ENCODE measurements at regions not wholly inside any gene's neighbourhood (a gene's known extent, or its start where the extent isn't known, plus 50 kb on each side); places are given as distances from the start of the nearest gene placed in this dataset.

- no peak overlapping the region for H3K9ac ChIP-seq (ENCODE audit: low read depth, low read length)
- no peaks in the 10 kb centered on the region for H3K36me3 ChIP-seq (ENCODE audit: insufficient read depth, low read length)
- H3K4me1 ChIP-seq (ENCODE audit: insufficient read depth, low read length): no peaks in the 10 kb centered on the region
- no peak overlapping the region for H3K4me3 ChIP-seq (ENCODE audit: low read length)
- no peaks in the 10 kb centered on the region for H3K9me3 ChIP-seq (ENCODE audit: insufficient read depth, low read depth, low read length)
- no peaks in the 10 kb centered on the region for H3K27me3 ChIP-seq (ENCODE audit: insufficient read depth, low read length)
- no peak overlapping the region for H3K27ac ChIP-seq (ENCODE audit: low read depth, low read length)
Observed at GRCh38 chr16:79971237-79971572, 370.7 kb upstream of the MAF start.

DNA sequence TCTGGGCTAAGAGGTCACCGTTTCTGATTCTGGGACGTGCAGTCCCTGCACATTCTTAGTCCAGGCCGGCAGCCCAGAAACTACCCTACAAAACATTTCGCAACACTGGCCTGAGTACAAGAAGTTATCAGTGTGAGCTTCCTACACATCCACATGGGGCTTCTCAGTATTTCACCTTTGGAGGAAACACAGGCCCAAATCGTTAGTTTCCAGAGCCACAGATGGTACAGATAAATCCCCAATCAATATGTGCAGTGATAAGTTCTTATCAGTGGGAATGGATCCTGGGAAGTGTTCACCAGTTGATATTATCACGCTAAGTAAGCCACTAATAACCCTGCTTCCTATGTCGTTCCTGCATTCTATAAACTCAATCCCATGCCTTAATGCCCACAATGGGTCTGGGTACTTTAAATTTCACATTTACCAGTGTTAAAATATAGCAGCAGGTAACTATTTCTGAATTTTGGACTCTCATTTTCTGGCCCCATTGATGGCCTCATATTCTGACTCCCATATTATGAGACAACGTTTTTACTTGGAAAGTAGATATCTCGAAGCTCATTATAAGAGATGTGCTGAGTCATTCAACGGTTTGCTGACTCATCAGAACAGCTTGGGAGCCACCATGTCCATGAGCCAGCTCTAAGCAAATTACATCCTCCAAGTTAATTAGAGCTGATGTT lies 370.2 kb upstream of the MAF start:
- Histone ChIP-seq H3K9ac (ENCODE audit: low read depth, low read length) (no peak overlapping the region), H3K36me3 (ENCODE audit: insufficient read depth, low read length) (no peaks in the 10 kb centered on the region), H3K4me3 (ENCODE audit: low read length) (no peak overlapping the region), H3K4me1 (ENCODE audit: insufficient read depth, low read length) (no peaks in the 10 kb centered on the region), H3K9me3 (ENCODE audit: insufficient read depth, low read depth, low read length) (no peaks in the 10 kb centered on the region), H3K27me3 (ENCODE audit: insufficient read depth, low read length) (no peaks in the 10 kb centered on the region), H3K27ac (ENCODE audit: low read depth, low read length) (no peak overlapping the region)
- WGBS: 95% methylated on average over 10 of the region's 10 CpGs

DNA sequence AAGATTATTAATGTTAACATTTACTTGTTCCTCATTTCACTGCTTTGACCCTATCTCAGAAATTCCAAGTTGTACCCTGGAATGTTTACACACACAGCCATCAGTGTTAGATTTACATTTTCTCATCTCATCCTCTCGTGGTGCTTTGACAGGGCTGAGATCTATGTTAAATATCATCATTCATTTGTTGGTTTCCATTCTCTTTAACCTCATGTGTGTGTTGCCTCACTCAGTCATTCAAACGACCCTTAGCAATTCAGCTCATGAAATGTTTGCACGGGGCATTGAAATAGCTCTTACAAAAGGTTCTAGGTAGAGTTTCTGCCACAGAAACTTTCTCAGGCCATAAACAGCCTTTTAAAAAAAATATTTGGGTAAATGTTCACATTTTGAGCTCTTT lies 369.6 kb upstream of the MAF start:
- H3K9ac ChIP-seq (ENCODE audit: low read depth, low read length): no peak overlapping the region
- no peaks in the 10 kb centered on the region for H3K4me1 ChIP-seq (ENCODE audit: insufficient read depth, low read length)
- no peaks in the 10 kb centered on the region for H3K9me3 ChIP-seq (ENCODE audit: insufficient read depth, low read depth, low read length)
- H3K4me3 ChIP-seq (ENCODE audit: low read length): no peak overlapping the region
- H3K27me3 ChIP-seq (ENCODE audit: insufficient read depth, low read length): no peaks in the 10 kb centered on the region
- WGBS: 95% methylated on average over 3 of the region's 3 CpGs
- no peaks in the 10 kb centered on the region for H3K36me3 ChIP-seq (ENCODE audit: insufficient read depth, low read length)
- no peak overlapping the region for H3K27ac ChIP-seq (ENCODE audit: low read depth, low read length)

DNA sequence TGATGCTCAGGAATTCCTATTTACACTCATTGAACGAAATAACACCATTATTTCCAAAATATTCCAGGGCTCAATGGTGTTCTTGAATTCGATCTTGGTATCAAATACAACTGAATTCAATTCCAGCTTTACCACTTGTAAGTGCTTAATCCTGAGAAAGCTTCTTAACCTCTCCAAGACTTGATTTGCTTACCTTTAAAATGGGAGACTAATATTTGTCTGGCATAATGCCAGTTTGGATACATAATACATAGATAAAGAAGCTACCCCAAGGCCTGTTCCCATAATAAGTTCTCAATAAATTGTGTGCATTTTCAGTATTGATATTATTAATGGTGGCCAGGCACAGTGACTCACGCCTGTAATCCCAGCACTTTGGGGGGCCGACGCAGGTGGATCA lies 368.9 kb upstream of the MAF start:
- Histone ChIP-seq H3K4me1 (ENCODE audit: insufficient read depth, low read length) (no peaks in the 10 kb centered on the region), H3K27me3 (ENCODE audit: insufficient read depth, low read length) (no peaks in the 10 kb centered on the region)
- WGBS: 98% methylated on average over 5 of the region's 5 CpGs

DNA sequence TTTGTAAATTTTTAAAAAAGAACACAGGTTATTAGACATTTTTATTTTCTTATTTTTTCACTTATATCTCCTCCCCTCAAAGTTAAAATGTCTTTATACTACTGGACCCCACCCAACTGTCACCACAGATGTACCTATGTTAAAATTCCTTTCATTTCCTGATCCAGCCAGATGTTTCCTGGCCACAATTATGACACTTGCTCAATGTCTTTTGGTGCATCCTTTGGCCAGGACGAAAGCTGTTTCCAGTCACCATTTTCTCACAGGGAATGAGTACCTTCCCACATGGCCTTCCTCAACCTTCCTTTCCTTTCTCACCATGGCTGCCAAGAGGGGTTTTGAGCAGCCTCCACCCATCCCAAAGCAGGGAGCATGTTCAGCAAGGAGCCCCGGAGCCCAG lies 365.7 kb upstream of the MAF start:
- 96% methylated on average over 2 of the region's 2 CpGs for WGBS
- Histone ChIP-seq H3K27ac (ENCODE audit: low read depth, low read length) (no peak overlapping the region), H3K36me3 (ENCODE audit: insufficient read depth, low read length) (no peaks in the 10 kb centered on the region), H3K9ac (ENCODE audit: low read depth, low read length) (no peak overlapping the region), H3K4me3 (ENCODE audit: low read length) (no peak overlapping the region), H3K4me1 (ENCODE audit: insufficient read depth, low read length) (no peaks in the 10 kb centered on the region; the same call in 1 of the 2 replicates), H3K27me3 (ENCODE audit: insufficient read depth, low read length) (no peaks in the 10 kb centered on the region), H3K9me3 (ENCODE audit: insufficient read depth, low read depth, low read length) (no peaks in the 10 kb centered on the region)

More for the DNA sequence above, 368.9 kb upstream of the MAF start:
- H3K4me3 ChIP-seq (ENCODE audit: low read length): no peak overlapping the region
- no peaks in the 10 kb centered on the region for H3K36me3 ChIP-seq (ENCODE audit: insufficient read depth, low read length)
- no peak overlapping the region for H3K27ac ChIP-seq (ENCODE audit: low read depth, low read length)
- no peaks in the 10 kb centered on the region for H3K9me3 ChIP-seq (ENCODE audit: insufficient read depth, low read depth, low read length)
- H3K9ac ChIP-seq (ENCODE audit: low read depth, low read length): no peak overlapping the region

DNA sequence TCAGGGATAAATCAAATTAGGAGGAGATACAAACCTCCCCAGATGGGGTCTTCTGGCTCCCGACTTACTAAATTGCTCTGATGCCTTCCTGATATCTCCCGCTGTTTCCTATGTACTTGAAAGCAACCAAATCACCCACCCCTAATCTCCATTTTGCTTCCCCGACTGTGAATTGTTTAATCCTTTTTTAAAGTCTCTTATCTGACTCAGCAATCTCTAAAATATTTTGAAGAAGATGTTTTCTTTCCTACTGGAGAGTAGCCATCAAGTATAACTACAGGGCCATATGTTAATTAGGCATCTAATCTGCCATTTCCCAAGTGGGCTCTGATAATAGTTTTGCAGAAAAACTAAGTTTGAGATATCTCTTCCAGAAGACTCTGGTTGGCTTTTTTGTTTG lies 365.2 kb upstream of the MAF start:
- Histone ChIP-seq H3K4me3 (ENCODE audit: low read length) (no peak overlapping the region), H3K9me3 (ENCODE audit: insufficient read depth, low read depth, low read length) (no peaks in the 10 kb centered on the region), H3K27me3 (ENCODE audit: insufficient read depth, low read length) (no peaks in the 10 kb centered on the region), H3K27ac (ENCODE audit: low read depth, low read length) (no peak overlapping the region), H3K9ac (ENCODE audit: low read depth, low read length) (no peak overlapping the region), H3K4me1 (ENCODE audit: insufficient read depth, low read length) (no peaks in the 10 kb centered on the region; the same call in 1 of the 2 replicates), H3K36me3 (ENCODE audit: insufficient read depth, low read length) (no peaks in the 10 kb centered on the region)
- 93% methylated on average over 3 of the region's 3 CpGs for WGBS

- 86% methylated on average over 1 of the region's 1 CpG for WGBS
Observed at GRCh38 chr16:79964104-79964503, 363.6 kb upstream of the MAF start.

GRCh38 chr16:79962962-79963361 lies 362.4 kb upstream of the MAF start:
- Histone ChIP-seq H3K9ac (ENCODE audit: low read depth, low read length) (no peak overlapping the region), H3K36me3 (ENCODE audit: insufficient read depth, low read length) (no peaks in the 10 kb centered on the region), H3K4me1 (ENCODE audit: insufficient read depth, low read length) (no peaks in the 10 kb centered on the region; the same call in 1 of the 2 replicates), H3K9me3 (ENCODE audit: insufficient read depth, low read depth, low read length) (no peaks in the 10 kb centered on the region), H3K27me3 (ENCODE audit: insufficient read depth, low read length) (no peaks in the 10 kb centered on the region), H3K27ac (ENCODE audit: low read depth, low read length) (no peak overlapping the region), H3K4me3 (ENCODE audit: low read length) (no peak overlapping the region)
- 81% methylated on average over 3 of the region's 3 CpGs for WGBS

More at GRCh38 chr16:79964104-79964503, 363.6 kb upstream of the MAF start:
- Histone ChIP-seq H3K4me1 (ENCODE audit: insufficient read depth, low read length) (no peaks in the 10 kb centered on the region; the same call in 1 of the 2 replicates), H3K27me3 (ENCODE audit: insufficient read depth, low read length) (no peaks in the 10 kb centered on the region), H3K4me3 (ENCODE audit: low read length) (no peak overlapping the region), H3K9me3 (ENCODE audit: insufficient read depth, low read depth, low read length) (no peaks in the 10 kb centered on the region), H3K27ac (ENCODE audit: low read depth, low read length) (no peak overlapping the region), H3K9ac (ENCODE audit: low read depth, low read length) (no peak overlapping the region), H3K36me3 (ENCODE audit: insufficient read depth, low read length) (no peaks in the 10 kb centered on the region)

DNA sequence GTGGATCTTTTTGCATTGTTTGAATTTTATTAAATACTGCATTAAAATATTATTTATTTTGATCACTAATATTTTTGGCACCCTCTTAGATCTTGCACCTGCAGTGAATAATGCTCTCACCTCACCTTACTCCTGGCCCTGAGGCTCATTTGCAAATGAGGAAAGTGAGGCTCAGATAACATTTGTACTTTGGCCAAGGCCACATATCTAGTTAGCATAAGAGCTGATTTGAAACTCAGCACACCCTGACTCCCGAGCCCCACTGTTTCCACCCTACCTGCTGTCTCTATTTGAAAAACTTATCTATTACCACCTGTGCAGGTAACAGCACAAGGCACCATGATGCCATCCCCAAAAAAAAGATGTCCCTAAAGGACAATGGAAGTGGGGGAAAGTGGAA lies 358.7 kb upstream of the MAF start:
- H3K4me3 ChIP-seq (ENCODE audit: low read length): no peak overlapping the region
- no peak overlapping the region for H3K9ac ChIP-seq (ENCODE audit: low read depth, low read length)
- H3K27me3 ChIP-seq (ENCODE audit: insufficient read depth, low read length): no peaks in the 10 kb centered on the region
- H3K27ac ChIP-seq (ENCODE audit: low read depth, low read length): no peak overlapping the region
- 89% methylated on average over 1 of the region's 1 CpG for WGBS
- H3K4me1 ChIP-seq (ENCODE audit: insufficient read depth, low read length): no peaks in the 10 kb centered on the region; the same call in 1 of the 2 replicates
- no peaks in the 10 kb centered on the region for H3K36me3 ChIP-seq (ENCODE audit: insufficient read depth, low read length)
- no peaks in the 10 kb centered on the region for H3K9me3 ChIP-seq (ENCODE audit: insufficient read depth, low read depth, low read length)

DNA sequence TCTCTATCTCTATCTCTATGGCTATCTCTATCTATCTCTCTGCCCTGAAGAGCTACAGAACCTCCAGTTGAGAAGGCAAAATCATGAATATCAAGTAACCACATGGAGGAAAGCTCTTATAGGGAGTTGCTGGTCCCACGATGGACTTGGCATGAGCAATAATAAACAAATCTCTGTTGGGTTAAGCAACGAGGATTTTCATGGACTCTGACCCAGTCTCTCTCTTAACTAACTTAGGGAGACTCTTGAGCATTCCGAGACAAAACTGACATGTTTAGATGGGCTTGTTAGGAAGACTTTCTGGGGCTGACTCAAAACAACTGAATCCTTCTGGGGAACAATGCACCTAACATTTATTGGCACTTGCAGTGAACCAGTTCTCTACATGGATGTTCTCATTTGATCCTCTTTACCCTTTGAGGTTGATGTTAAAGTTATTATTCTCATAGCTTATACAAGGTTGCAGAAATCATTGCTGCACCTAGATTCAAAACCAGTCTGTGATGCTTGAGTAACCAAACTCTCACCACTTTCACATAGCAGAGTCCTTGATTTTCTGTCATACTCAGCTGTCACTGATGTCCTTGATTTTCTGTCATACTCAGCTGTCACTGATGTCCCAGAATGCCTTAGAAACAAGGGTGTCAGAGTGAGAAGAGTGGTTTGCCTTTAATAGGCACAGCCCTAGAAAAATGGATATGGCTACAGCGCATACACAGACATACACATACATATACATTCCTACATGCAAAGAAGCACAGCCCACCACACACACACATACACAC lies 354.6 kb upstream of the MAF start:
- WGBS: 89% methylated on average over 4 of the region's 4 CpGs

DNA sequence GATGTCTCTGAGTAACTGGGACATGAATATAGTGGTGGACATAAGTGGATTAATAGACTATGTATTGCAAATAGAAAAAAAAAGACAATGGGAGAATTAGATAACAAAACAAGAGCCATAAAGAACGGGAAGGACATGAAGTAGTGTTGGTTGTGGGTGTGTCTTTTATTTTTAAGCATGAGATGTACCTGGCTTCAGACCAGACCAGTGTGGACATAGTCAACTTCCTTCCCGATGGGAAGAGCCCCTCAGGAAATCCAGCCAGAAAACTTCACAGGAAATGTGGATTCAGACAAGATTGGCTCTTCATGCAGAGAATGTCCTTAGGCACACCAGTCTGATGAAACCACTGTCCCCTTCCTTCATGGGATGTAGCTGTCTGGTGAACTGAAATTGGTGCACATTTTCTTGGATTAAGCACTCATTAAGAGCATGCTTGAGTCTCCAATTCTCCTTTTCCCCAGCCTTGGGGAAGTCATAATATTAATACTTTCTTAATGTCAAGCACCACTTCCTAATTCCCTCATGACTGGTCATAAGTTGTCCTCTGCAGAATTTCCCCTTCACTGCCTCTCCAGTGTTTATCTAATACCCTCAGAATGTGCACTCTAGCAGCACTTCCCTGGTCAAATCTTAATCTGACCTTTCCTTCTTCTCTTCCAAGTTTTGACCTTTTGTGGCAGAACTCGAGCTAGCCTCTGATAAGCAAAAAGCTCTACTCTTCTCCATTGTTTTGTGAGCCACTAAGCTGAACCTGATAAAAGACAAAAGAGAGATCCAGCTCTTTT lies 350.6 kb upstream of the MAF start:
- H3K9ac ChIP-seq (ENCODE audit: low read depth, low read length): no peak overlapping the region
- 89% methylated on average over 3 of the region's 3 CpGs for WGBS

More for the DNA sequence above, 354.6 kb upstream of the MAF start:
- H3K4me3 ChIP-seq (ENCODE audit: low read length): no peak overlapping the region
- no peaks in the 10 kb centered on the region for H3K4me1 ChIP-seq (ENCODE audit: insufficient read depth, low read length)
- H3K9ac ChIP-seq (ENCODE audit: low read depth, low read length): no peak overlapping the region
- H3K36me3 ChIP-seq (ENCODE audit: insufficient read depth, low read length): no peaks in the 10 kb centered on the region
- H3K9me3 ChIP-seq (ENCODE audit: insufficient read depth, low read depth, low read length): no peaks in the 10 kb centered on the region
- H3K27ac ChIP-seq (ENCODE audit: low read depth, low read length): no peak overlapping the region
- H3K27me3 ChIP-seq (ENCODE audit: insufficient read depth, low read length): no peaks in the 10 kb centered on the region

More for the DNA sequence above, 350.6 kb upstream of the MAF start:
- Histone ChIP-seq H3K36me3 (ENCODE audit: insufficient read depth, low read length) (no peaks in the 10 kb centered on the region), H3K4me3 (ENCODE audit: low read length) (no peak overlapping the region), H3K4me1 (ENCODE audit: insufficient read depth, low read length) (no peaks in the 10 kb centered on the region), H3K9me3 (ENCODE audit: insufficient read depth, low read depth, low read length) (no peaks in the 10 kb centered on the region), H3K27me3 (ENCODE audit: insufficient read depth, low read length) (no peaks in the 10 kb centered on the region), H3K27ac (ENCODE audit: low read depth, low read length) (no peak overlapping the region)
